ENCODE measurements at regions not wholly inside any gene's neighbourhood (a gene's known extent, or its start where the extent isn't known, plus 50 kb on each side); places are given as distances from the start of the nearest gene placed in this dataset.

DNA sequence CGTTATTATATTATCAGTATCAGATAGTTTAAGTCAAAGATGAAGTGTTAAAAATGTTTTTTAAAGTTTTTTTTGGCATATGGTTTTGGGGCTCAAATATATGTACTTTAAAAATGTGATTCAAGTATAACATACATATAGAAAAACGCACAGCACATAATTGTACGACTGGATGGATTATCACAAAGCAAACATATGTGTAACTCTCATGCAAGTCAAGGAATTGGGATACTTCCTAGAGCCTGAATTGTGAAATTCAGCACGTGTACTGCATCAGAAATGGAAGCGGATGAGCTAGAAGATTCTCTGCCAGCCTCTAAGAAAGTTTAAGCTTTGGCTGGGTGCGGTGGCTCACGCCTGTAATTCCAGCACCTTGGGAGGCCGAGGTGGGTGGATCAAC lies 340.9 kb downstream of the PRL start:
- no peak for DNase-seq (ENCODE audit: low spot score)
- no peak overlapping the region for H3K27ac ChIP-seq
- TF ChIP-seq, protein P1, sequence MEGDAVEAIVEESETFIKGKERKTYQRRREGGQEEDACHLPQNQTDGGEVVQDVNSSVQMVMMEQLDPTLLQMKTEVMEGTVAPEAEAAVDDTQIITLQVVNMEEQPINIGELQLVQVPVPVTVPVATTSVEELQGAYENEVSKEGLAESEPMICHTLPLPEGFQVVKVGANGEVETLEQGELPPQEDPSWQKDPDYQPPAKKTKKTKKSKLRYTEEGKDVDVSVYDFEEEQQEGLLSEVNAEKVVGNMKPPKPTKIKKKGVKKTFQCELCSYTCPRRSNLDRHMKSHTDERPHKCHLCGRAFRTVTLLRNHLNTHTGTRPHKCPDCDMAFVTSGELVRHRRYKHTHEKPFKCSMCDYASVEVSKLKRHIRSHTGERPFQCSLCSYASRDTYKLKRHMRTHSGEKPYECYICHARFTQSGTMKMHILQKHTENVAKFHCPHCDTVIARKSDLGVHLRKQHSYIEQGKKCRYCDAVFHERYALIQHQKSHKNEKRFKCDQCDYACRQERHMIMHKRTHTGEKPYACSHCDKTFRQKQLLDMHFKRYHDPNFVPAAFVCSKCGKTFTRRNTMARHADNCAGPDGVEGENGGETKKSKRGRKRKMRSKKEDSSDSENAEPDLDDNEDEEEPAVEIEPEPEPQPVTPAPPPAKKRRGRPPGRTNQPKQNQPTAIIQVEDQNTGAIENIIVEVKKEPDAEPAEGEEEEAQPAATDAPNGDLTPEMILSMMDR (IDR thresholded peaks at IDR 0.05) = no peak

DNA sequence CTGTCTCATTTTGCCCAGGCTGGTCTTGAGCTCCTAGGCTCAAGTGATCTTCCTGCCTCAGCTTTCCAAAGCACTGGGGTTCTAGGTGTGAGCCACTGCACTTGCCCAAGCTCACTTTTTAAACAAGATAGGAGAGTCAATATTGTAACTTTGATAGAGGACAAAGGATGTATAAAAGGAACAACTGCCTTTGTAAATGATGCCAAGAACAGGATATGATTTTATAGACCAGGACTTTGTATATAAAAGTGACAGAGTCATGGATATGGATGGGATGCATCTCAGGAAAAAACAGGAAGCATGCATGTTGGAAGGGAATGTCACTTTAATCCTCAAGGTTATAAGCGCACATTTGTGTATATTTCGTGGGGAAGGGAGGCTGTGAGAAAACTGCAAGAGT lies 338.4 kb downstream of the PRL start:
- DNase-seq (ENCODE audit: low spot score) = no peak
- H3K36me3 ChIP-seq = no peaks in the 10 kb centered on the region
- H3K4me1 ChIP-seq (ENCODE audit: control insufficient read depth in 1 of 2, low read depth in 2 of 2) = peaks cover 9 to 16% of the 10 kb centered on the region in 2 donors
- no peaks in the 10 kb centered on the region for H3K9me3 ChIP-seq
- H3K27me3 ChIP-seq (replicated peaks; ENCODE audit: insufficient read depth) = no peaks in the 10 kb centered on the region
- no peak overlapping the region for H3K27ac ChIP-seq
- no peak for ATAC-seq (ENCODE audit: insufficient number of reproducible peaks, low FRiP score, low read depth)
- H3K4me3 ChIP-seq = no peak overlapping the region
- TF ChIP-seq, protein P1 (IDR thresholded peaks at IDR 0.05) = no peak

More for the DNA sequence above, 340.9 kb downstream of the PRL start:
- Histone ChIP-seq H3K4me1 (ENCODE audit: control insufficient read depth in 1 of 2, low read depth in 2 of 2) (peaks cover 15 to 32% of the 10 kb centered on the region in 2 donors), H3K27me3 (replicated peaks; ENCODE audit: insufficient read depth) (no peaks in the 10 kb centered on the region), H3K4me3 (no peak overlapping the region), H3K9me3 (no peaks in the 10 kb centered on the region), H3K36me3 (no peaks in the 10 kb centered on the region)
- ATAC-seq (ENCODE audit: insufficient number of reproducible peaks, low FRiP score, low read depth) = no peak

DNA sequence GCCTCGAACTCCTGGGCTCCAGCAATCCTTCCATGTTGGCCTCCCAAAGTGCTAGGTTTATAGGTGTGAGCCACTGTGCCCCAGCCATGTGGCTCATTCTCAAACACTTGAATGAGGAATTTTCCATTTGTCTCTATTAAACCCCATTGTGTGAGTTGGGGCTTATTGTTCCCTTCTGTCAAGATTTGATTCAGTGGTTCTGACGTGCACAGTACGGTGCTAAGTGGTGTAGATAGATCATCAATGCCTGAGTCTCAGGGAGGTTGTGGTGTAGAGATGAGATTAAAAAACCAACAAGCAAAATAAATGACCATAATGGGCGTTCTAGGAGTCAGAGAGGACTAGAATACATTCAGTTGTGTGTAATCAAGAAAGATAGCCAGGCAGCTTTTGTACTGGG lies 335.6 kb downstream of the PRL start:
- Histone ChIP-seq H3K4me1 (ENCODE audit: control insufficient read depth in 1 of 2, low read depth in 2 of 2) (peaks cover 3 to 6% of the 10 kb centered on the region in 2 donors), H3K27ac (no peak overlapping the region), H3K27me3 (replicated peaks; ENCODE audit: insufficient read depth) (no peaks in the 10 kb centered on the region), H3K4me3 (no peak overlapping the region), H3K36me3 (no peaks in the 10 kb centered on the region), H3K9me3 (no peaks in the 10 kb centered on the region)
- TF ChIP-seq, protein P1 (IDR thresholded peaks at IDR 0.05) = no peak
- DNase-seq (ENCODE audit: low spot score) (no peak), ATAC-seq (ENCODE audit: insufficient number of reproducible peaks, low FRiP score, low read depth) (no peak)

DNA sequence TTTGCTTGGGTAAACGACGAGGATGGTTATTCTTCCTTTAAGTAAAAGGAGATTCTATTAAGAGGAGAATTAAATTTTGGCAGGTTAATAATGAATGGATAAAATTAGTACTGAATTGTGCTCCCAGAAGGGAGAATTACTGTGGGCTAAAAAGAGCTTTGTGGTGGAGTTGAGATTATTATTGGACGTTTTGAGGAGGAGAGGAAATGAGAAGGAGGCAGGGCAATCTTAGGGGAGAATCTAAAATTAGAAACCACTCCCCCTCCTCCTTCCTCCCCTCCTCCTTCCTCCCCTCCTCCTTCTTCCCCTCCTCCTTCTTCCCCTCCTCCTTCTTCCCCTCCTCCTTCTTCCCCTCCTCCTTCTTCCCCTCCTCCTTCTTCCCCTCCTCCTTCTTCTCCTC lies 331.8 kb downstream of the PRL start:
- H3K27me3 ChIP-seq (replicated peaks; ENCODE audit: insufficient read depth) = no peaks in the 10 kb centered on the region
- ATAC-seq (ENCODE audit: insufficient number of reproducible peaks, low FRiP score, low read depth) (no peak), DNase-seq (ENCODE audit: low spot score) (no peak)
- H3K4me3 ChIP-seq = no peak overlapping the region
- H3K36me3 ChIP-seq = no peaks in the 10 kb centered on the region
- H3K27ac ChIP-seq = no peak overlapping the region
- peaks cover 3 to 11% of the 10 kb centered on the region in 2 donors for H3K4me1 ChIP-seq (ENCODE audit: control insufficient read depth in 1 of 2, low read depth in 2 of 2)
- H3K9me3 ChIP-seq = no peaks in the 10 kb centered on the region
- TF ChIP-seq, protein P1 (IDR thresholded peaks at IDR 0.05) = no peak

DNA sequence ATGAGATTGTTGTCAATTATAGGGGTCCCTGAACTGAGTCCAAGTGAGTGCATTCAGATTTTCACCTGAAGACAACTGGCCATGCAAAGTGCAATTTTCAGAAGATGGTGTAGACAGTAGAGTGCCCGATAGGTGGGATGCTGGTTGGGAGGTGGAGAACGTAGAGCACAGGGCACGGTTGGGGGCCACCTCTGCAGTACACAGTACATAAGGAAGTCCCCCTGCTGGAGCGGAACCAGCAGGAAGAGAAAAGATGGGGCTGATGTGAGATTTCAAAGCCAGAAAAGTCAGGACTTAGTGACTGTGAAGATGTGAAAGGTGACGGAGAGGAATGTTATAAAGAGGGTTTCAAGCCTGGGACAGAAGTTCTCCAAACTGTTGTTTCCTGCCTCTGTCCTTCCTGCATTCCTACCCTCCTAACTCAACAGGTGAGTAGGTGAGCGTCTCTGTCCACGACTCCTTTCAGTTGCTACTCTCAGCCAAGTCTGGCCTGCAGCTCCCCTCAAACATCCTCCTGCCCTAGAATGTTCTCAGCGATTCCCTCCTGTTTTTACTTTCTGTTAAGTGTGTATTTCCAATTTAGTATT lies 330.8 kb downstream of the PRL start:
- H3K27ac ChIP-seq = no peak overlapping the region
- TF ChIP-seq, protein P1 (IDR thresholded peaks at IDR 0.05) = no peak
- DNase-seq (ENCODE audit: low spot score) = no peak
- ATAC-seq (ENCODE audit: insufficient number of reproducible peaks, low FRiP score, low read depth) = no peak
- no peaks in the 10 kb centered on the region for H3K27me3 ChIP-seq (replicated peaks; ENCODE audit: insufficient read depth)
- no peaks in the 10 kb centered on the region for H3K9me3 ChIP-seq
- H3K36me3 ChIP-seq = no peaks in the 10 kb centered on the region
- peaks cover 3 to 11% of the 10 kb centered on the region in 2 donors for H3K4me1 ChIP-seq (ENCODE audit: control insufficient read depth in 1 of 2, low read depth in 2 of 2)
- H3K4me3 ChIP-seq = no peak overlapping the region
